C4-2B (cell line): ENCODE measurements at regions not wholly inside any gene's neighbourhood (a gene's known extent, or its start where the extent isn't known, plus 50 kb on each side); places are given as distances from the start of the nearest gene placed in this dataset.
"Not testable (repeated sequence)": the region's sequence is repeated elsewhere in the genome, so short reads cannot be mapped to it uniquely, and the experiment has no call there.

ENCODE experiments used
- H3K27ac ChIP-seq: fragments of 450-650 bp; 2 replicates; pipeline ENCODE4 v1.5.1; 2017
- CTCF ChIP-seq: fragments of 450-650 bp; conservative IDR thresholded peaks from 2 replicates; pipeline ENCODE4 v1.5.1; 2017; ENCODE audit warnings: mild to moderate bottlenecking
- ZFX ChIP-seq: fragments of 450-650 bp; IDR thresholded peaks from 2 replicates; pipeline ENCODE4 v1.6.1; 2017

DNA sequence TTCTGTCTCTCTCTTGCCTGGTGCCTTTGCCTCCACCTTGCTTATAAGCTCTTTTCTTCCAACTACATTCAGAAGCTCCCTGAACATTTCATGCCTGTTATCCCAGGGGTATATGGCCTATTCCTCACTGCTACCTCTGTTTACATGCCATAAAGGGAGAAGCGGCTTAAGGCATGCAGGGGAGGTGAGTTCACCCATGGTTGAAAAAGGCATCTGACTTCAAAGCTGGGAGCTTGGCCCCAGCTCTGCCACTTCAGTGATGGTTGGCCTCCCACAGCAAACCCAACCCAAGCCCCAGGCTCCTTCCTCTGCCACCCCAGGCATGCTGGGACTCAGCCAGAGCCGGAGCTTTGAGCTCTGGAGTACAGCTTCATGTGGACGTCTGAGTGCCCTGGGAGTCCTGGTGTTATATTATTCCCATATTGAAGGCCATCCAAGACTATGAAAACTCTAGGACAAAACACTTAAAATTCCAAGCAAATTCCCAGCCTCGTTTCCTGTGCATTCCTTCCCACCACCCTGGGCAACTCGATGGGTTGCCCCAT, 468.6 kb upstream of the ZMIZ1 start:
- TF ChIP-seq CTCF (no peak), ZFX (no peak)
- H3K27ac ChIP-seq: no peak overlapping the region

DNA sequence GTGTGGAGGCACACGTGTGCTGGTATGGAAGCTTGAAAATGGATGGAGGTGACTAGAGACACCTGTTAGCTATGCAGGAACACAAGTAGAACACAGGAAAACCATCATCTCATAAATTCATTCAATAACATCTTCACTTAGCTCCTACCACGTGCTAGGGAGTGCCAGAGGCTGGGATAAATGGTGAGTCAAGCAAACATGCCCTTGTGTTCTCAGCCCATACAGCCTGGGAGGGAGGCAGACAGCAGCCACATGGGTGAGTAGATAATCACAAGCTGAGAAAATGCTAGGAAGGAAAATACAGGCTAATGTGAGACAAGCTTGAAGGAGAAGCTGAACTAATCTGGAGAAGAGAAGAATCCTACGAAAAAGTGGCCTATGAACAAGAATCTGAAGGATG, 468.0 kb upstream of the ZMIZ1 start:
- no peak overlapping the region for H3K27ac ChIP-seq

GRCh38 chr10:78602201-78602932, 466.4 kb upstream of the ZMIZ1 start:
- H3K27ac ChIP-seq: no peak overlapping the region
- TF ChIP-seq CTCF (no peak), ZFX (no peak)

More for the DNA sequence above, 468.0 kb upstream of the ZMIZ1 start:
- no peak for TF ChIP-seq ZFX
- TF ChIP-seq CTCF: no peak

- H3K27ac ChIP-seq: no peak overlapping the region
- no peak for TF ChIP-seq ZFX
- no peak for TF ChIP-seq CTCF
Observed at GRCh38 chr10:78604286-78604685, 464.5 kb upstream of the ZMIZ1 start.

- H3K27ac ChIP-seq: no peak overlapping the region
- no peak for TF ChIP-seq ZFX
- TF ChIP-seq CTCF: no peak
Observed at GRCh38 chr10:78604721-78605120, 464.0 kb upstream of the ZMIZ1 start.

DNA sequence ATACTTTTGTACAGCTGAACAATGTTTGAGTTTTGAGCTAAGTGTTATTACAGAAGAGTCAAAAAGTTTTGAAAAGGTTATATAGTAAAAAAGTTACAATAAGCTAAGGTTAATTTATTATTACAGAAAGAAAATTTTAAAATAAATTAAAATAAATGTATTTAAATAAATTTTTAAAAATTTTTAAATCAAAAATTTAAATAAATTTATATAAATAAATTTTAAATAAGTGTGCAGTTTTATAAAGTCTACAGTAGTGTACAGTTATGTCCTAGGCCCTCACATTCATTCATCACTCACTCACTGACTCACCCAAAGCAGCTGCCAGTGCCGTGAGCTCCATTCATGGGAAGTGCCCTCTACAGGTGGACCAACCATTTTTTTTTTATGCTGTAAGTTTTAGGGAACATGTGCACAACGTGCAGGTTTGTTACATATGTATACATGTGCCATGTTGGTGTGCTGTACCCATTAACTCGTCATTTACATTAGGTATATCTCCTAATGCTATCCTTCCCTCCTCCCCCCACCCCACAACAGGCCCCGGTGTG, 462.9 kb upstream of the ZMIZ1 start:
- no peak overlapping the region for H3K27ac ChIP-seq
- TF ChIP-seq ZFX (no peak), CTCF (no peak)

GRCh38 chr10:78606766-78607165, 462.0 kb upstream of the ZMIZ1 start:
- H3K27ac ChIP-seq: not testable (repeated sequence)

DNA sequence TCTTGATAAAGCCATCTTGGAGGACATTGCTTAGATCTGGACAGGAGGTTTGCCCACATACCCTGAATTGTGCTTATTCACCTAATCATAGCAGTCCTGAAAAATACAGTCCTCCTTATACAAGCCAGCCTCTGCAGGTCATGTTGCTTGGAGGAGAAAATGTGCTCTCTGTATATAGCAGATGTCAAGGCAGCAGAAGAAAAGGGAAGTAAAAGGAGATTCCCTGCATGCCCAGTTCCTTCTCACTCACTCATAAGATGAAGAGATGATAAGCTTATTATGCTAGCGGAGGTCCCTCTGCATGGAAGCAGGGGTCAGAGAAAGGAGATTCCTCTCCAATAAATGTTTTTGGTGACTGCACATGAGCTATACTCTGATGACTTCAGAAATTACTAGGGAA, 458.8 kb upstream of the ZMIZ1 start:
- no peak overlapping the region for H3K27ac ChIP-seq
- TF ChIP-seq CTCF (no peak), ZFX (no peak)
